ENCODE measurements at regions not wholly inside any gene's neighbourhood (a gene's known extent, or its start where the extent isn't known, plus 50 kb on each side); places are given as distances from the start of the nearest gene placed in this dataset.

DNA sequence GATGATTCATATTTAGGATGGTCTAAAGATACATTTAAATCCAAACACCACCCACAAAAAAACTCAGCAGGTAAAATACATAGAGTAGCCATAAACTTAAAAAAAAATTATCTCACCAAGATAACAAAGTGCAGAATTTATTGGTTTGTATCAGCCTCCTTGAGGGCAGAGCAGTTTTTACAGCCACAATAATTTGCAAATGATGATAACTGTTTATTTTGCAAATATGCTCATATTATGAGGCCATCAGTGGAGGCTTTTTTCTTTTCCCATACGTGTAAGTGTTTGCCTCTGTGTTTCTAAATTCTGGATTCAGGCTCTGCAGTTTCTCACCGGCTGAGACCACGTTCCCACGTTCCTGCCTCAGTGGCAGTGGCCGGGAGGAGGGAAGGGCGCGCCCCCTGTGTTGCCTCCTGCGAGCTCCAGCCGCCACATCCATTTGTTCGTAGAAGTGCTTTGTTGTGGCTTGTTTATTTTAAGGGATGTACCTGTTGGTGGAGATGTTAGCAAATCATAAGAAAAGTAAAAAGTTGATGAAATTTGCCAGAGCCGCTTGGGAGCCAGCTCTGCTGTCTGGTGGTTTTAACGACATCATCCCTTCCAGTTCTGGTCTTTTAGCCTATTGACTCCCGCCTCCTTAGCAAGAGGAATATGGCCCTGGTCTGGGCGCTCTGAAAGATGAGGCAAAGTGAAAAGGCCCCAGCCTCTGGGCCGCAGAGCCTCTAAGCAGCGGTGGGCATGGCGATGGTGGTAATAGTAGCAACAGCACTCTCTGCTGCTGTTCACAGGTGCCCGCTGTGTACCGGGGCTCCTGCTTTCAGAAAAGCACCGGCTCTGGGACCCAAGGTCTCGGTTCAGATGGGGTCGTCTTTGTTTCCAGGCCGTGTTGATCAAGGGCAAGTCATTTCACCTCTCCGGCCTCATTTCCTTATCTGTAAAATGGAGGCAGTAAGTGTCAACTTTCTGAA is 66.7 kb upstream of the PPARA start:
- in situ Hi-C loops (cut with HindIII; ENCODE audit: low pct_ligation_motif_present, low pct_unique_long_range_greater_than_20kb, low sequenced_read_pairs), result no loop called here

DNA sequence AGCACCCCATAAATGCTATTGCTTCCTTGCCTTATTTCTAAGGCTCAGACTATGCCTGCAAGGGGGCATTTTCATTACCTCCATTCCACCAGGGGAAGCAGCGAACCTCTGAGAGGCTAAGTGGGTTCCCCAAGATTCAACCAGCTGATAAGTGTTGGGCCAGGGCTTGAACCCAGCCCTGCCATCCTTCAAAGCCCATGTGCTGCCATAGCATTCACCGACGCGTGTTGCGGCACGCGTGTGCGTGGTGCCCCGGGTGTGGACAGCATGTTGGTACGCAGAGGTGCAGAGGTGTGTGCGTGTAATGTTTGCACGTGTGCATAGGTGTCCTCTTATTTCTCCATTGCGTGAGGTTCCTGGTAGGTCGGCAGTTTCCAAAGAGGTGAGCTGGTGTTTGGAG is 66.0 kb upstream of the PPARA start:
- in situ Hi-C loops (cut with HindIII; ENCODE audit: low pct_ligation_motif_present, low pct_unique_long_range_greater_than_20kb, low sequenced_read_pairs), result no loop called here
- DNase-seq, result no peak

More for the DNA sequence above, 66.7 kb upstream of the PPARA start:
- DNase-seq, result no peak

- DNase-seq, result no peak
- in situ Hi-C loops (cut with HindIII; ENCODE audit: low pct_ligation_motif_present, low pct_unique_long_range_greater_than_20kb, low sequenced_read_pairs), result no loop called here
Observed at GRCh38 chr22:46084943-46085827, 65.1 kb upstream of the PPARA start.

DNA sequence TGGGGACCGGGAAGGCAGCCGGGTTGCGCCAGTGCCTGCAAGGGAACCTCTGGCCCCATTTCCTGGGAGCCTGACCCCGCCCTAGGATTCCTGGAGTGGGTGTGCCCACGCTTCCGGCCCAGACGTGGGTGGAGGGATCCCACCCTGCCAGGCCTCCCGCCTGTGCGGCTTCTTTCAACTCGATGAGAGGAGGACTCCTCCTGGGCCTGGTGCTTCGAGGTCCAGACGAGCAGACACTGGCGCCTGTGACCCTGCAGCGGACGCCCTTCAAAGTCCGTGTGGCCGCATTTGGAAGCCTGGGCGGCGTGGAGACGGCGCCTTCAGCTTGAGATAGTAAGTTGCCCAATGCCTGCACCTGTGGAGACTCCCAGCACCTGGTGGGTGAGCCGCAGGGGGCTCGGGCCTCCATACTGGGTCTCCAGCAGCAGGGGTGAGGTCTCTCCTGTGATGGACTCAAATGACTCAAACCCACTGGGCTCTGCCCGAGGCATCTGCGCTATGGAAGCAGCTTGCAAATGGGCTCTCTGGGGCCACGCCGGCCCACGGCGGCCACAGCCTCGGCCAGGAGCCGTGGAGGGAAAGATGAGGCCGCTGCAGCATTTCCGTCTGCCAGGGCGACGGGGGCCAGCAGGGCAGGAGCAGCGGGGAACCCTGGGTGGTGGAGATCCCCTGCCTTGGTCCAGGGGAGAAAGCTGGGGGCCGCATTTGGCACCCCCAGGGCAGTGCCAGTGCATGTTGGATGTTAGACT is 64.3 kb upstream of the PPARA start:
- in situ Hi-C loops (cut with HindIII; ENCODE audit: low pct_ligation_motif_present, low pct_unique_long_range_greater_than_20kb, low sequenced_read_pairs), result no loop called here
- DNase-seq, result no peak

DNA sequence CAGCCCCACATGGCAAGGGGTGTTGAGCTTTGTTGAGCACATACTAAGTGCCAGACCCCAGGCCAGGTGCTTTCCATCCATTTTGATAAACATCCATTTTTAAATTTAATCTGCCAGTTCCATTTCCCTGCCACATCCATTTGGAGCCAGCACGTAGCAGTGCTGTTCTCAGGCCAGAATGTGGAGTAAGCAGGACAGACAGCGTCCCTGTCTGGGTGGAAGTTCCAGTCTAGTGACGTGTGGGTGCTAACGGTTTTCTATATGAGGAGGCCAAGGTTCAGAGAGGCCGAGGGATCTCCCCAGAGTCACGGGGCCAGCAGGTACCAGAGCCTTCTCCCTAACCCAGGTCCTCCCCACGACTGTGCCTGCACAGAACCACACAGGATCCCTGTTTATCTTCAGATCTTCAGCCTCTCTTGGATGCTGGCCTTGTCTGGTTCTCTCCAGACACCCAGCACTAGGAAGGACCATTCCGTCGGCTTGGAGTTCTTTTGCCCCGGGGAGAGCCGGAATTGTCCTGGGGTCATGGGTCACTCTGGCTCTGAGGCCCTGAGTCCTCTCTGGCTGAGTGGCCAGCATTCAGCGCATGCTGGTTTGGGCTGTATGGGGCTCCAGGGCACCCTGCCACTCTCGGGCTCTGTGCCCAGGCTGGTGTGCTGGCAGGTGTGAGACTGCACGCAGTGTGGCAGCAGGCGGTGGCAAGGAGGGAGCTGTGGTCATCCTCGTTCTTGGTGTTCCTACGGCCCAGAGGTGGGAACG is 63.6 kb upstream of the PPARA start:
- DNase-seq, result no peak
- in situ Hi-C loops (cut with HindIII; ENCODE audit: low pct_ligation_motif_present, low pct_unique_long_range_greater_than_20kb, low sequenced_read_pairs), result no loop called here

DNA sequence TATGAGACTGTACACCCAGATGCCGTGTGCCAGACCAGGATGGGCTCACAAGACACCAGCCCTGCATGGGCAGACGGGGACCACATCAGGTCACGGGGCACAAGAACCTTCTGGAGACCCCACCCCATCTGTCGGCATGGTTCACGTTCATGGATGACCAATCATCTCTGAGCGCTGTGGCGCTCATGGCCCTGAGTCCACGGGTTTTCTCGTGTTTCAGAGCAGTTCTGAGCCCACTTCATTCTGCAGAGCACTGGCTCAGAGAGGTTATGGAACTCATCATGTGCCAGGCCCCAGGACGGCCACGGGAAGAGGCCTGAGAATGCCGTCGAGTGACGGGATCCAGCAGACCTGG is 63.0 kb upstream of the PPARA start:
- in situ Hi-C loops (cut with HindIII; ENCODE audit: low pct_ligation_motif_present, low pct_unique_long_range_greater_than_20kb, low sequenced_read_pairs), result no loop called here

DNA sequence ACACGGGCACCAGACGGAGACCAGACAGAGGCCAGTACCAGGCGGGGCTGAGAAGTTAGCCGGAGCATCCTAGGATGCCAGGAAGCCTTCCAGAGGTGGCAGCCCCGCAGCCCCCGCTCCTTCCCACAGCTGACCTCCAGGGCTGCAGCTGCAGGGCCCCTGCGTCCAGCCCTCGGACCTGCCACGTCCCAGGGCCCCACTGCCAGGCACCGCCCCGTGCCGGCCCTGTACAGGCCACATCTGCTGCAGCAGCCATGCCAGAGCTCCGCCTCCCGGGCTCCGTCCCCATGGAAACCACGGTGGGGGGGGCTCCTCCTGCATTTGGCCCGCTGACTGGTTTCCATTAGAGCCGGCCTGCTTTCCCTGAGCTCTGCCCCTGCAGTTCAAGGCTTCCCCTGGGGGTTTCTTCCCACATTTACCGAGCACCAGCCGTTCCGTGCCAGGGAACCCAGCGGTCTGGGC is 62.5 kb upstream of the PPARA start:
- no peak for DNase-seq
- in situ Hi-C loops (cut with HindIII; ENCODE audit: low pct_ligation_motif_present, low pct_unique_long_range_greater_than_20kb, low sequenced_read_pairs), result no loop called here

More for the DNA sequence above, 63.0 kb upstream of the PPARA start:
- no peak for DNase-seq

- DNase-seq, result no peak
- in situ Hi-C loops (cut with HindIII; ENCODE audit: low pct_ligation_motif_present, low pct_unique_long_range_greater_than_20kb, low sequenced_read_pairs), result no loop called here
Observed at GRCh38 chr22:46088541-46089311, 61.6 kb upstream of the PPARA start.

DNA sequence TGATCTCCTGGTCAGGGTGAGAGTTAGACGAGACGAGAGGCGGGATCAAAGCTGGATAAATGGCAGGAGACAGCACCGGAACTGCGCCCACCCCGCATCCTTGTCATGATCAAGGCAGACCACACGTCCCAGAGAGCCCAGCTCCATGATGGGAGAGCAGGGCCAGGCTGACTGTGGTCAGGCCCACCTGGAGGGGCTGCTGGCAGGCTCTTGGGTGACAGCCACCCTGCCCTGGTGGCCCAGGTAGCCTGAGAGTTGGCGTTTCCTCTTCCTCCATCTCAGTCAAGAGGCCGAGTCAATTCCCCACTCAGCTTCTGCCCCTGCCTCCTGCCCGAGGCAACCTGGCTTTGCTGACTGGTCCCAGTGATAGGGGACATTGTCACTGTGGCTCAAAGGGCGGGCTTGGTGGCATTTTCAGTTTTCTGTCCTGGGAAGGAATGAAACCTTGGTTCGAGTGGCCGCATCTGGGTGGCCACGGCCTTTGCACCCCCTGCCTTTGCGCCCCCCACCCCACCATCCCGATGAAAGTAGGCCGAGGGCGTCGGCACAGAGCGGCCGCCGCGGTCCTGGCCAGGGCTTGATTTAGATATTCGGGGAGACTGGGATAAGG is 60.8 kb upstream of the PPARA start:
- no peak for DNase-seq

DNA sequence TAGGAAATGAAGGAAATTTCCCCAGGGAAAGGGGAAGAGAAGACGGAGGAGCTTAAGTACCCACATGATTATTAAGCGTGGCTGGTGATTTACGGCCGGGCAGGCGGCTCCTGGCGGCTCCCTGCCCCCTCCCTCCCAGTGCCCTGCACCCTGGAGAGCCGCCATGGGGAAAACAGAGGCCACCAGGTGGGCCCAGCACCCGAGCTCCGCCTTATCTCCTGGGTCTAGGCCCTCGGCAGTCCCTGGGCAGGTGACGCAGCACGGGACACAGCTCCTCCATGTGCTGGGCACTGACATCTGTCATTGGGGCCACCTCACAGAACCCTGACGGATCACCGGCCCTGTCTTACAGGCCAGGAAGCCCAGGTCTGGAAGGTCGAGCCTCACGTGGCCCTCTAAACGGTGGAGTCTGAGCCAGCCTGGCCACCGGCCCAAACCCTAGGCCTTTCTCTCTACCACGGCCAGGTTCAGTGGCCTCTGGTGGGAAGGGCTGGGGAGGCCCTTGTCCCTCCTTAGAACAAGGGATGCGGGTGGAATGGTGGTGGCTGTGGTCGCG is 60.2 kb upstream of the PPARA start:
- in situ Hi-C loops (cut with HindIII; ENCODE audit: low pct_ligation_motif_present, low pct_unique_long_range_greater_than_20kb, low sequenced_read_pairs), result no loop called here

More for the DNA sequence above, 60.8 kb upstream of the PPARA start:
- in situ Hi-C loops (cut with HindIII; ENCODE audit: low pct_ligation_motif_present, low pct_unique_long_range_greater_than_20kb, low sequenced_read_pairs), result no loop called here

GRCh38 chr22:46090631-46091201 is 59.6 kb upstream of the PPARA start:
- in situ Hi-C loops (cut with HindIII; ENCODE audit: low pct_ligation_motif_present, low pct_unique_long_range_greater_than_20kb, low sequenced_read_pairs), result no loop called here
- no peak for DNase-seq

More for the DNA sequence above, 60.2 kb upstream of the PPARA start:
- no peak for DNase-seq

DNA sequence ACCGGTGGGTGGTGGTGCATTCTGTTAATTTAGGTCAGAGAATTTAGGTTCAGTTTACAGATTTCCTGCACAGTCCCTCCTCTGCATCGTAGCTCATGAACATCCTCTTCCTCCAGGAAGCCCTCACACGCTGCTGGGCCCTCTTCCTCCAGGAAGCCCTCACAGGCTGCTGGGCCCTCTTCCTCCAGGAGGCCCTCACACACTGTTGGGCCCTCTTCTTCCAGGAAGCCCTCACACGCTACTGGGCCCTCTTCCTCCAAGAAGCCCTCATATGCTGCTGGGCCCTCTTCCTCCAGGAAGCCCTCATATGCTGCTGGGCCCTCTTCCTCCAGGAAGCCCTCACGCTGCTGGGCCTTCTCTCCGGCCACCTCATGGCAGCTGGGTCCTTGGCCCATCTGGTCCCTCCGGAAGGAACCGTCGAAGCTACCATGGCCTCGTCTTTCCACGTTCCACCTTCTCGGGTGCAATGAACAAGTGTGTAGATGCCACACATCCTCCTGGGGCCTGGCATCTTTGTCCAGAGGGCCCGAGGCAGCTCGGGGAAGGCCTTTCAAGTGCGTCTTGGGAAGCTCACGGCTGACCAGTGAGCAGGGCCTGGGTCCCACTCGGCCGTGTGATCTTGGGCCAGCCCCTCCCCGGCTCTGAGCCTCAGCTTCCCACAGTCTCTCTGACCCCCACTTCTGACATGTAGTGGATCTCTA is 58.9 kb upstream of the PPARA start:
- no peak for DNase-seq
- in situ Hi-C loops (cut with HindIII; ENCODE audit: low pct_ligation_motif_present, low pct_unique_long_range_greater_than_20kb, low sequenced_read_pairs), result no loop called here

DNA sequence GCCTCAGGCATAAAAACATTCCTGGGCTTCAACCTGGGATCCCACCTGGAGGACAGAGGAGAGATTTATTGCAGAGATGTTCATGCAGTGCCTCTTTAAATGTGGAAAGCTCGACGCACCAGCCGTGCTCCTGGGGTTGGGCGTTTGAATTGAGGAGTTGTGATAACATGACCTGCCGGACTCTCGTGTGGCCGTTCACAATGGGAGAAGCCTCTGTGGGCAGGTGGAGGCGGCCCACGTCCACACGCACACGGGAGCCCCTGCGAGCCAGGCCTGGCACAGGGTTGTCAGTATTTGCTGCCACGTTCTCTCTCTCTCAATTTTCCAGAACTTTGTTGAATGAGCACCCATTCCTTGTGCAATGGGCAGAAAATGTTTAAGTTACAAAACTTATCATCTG is 58.3 kb upstream of the PPARA start:
- DNase-seq, result no peak
- in situ Hi-C loops (cut with HindIII; ENCODE audit: low pct_ligation_motif_present, low pct_unique_long_range_greater_than_20kb, low sequenced_read_pairs), result no loop called here

- in situ Hi-C loops (cut with HindIII; ENCODE audit: low pct_ligation_motif_present, low pct_unique_long_range_greater_than_20kb, low sequenced_read_pairs), result no loop called here
- no peak for DNase-seq
Observed at GRCh38 chr22:46092670-46093410, 57.5 kb upstream of the PPARA start.

- DNase-seq, result no peak
Observed at GRCh38 chr22:46093796-46094195, 56.5 kb upstream of the PPARA start.

More at GRCh38 chr22:46093796-46094195, 56.5 kb upstream of the PPARA start:
- in situ Hi-C loops (cut with HindIII; ENCODE audit: low pct_ligation_motif_present, low pct_unique_long_range_greater_than_20kb, low sequenced_read_pairs), result no loop called here
